Esophagus muscularis mucosa (tissue), 4 donors: ENCODE measurements at regions not wholly inside any gene's neighbourhood (a gene's known extent, or its start where the extent isn't known, plus 50 kb on each side); places are given as distances from the start of the nearest gene placed in this dataset.

Source experiments
- CTCF ChIP-seq, 3 experiments: fragments of 200-600 bp in 2 of 3; fragments of 450-650 bp in 1 of 3; sonication (generic) in 2 of 3; IDR thresholded peaks; one replicate each; pipeline ENCODE4 v1.5.1; 2017 to 2019; ENCODE audit warnings: antibody characterized with exemption in 3 of 3, mild to moderate bottlenecking in 2 of 3, moderate library complexity in 1 of 3
- EP300 ChIP-seq: sonication (generic); formaldehyde crosslinking; IDR thresholded peaks from one replicate; pipeline ENCODE4 v1.6.1; 2017; ENCODE audit warnings: antibody characterized with exemption
- POLR2AphosphoS5 ChIP-seq, 2 donors: sonication (generic); formaldehyde crosslinking; IDR thresholded peaks; one replicate each; pipeline ENCODE4 v1.6.1; 2017; ENCODE audit warnings: antibody characterized with exemption in 2 of 2

- TF ChIP-seq EP300: no peak
- TF ChIP-seq POLR2AphosphoS5 (IDR thresholded peaks at IDR 0.05): no peak
- TF ChIP-seq CTCF (IDR thresholded peaks at IDR 0.05): no peak
Measured at GRCh38 chr7:36051501-36051900, 101.6 kb upstream of the EEPD1 start.
